ENCODE measurements at regions not wholly inside any gene's neighbourhood (a gene's known extent, or its start where the extent isn't known, plus 50 kb on each side); places are given as distances from the start of the nearest gene placed in this dataset.

DNA sequence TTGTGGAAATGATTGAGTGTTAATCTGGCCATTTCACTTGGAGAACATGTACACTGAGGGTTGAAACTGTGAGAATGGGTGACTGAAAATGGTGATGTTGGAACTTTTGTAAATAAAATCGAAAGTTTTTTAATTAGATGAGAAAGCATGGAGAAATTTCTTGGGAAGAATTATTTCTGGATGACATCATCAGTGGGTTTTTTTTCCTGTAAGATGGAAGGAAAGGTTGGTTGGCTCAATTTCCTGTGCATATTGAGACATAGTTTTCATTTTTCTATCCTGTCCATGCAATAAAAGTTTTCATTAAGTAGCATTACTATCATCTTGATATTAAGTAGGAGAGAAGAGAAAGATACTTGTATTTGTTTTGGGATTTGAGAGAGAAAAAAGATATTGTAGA lies 120.6 kb upstream of the HTR2A start:
- Histone ChIP-seq H3K27ac (ENCODE audit: low read depth, low read length) (no peak overlapping the region), H3F3A (ENCODE audit: insufficient read depth) (no peaks in the 10 kb centered on the region), H3K9ac (ENCODE audit: low read length) (no peak overlapping the region), H3K4me3 (ENCODE audit: insufficient read depth, low read length, poor library complexity, severe bottlenecking) (no peak overlapping the region), H2AFZ (ENCODE audit: low read depth, low read length, severe bottlenecking) (no peak overlapping the region), H3K4me2 (ENCODE audit: low read depth, low read length, poor library complexity, severe bottlenecking) (no peak overlapping the region), H4K20me1 (ENCODE audit: low read depth, low read length) (no peaks in the 10 kb centered on the region), H3K36me3 (ENCODE audit: low read length) (no peaks in the 10 kb centered on the region), H3K9me3 (ENCODE audit: insufficient read depth, low read length) (no peaks in the 10 kb centered on the region), H3K79me2 (ENCODE audit: insufficient read depth, low read length) (no peaks in the 10 kb centered on the region), H3K9me2 (replicated peaks; ENCODE audit: insufficient read depth, low read length) (no peaks in the 10 kb centered on the region), H3K27me3 (ENCODE audit: low read length) (no peaks in the 10 kb centered on the region)
- TF ChIP-seq CTCF (IDR thresholded peaks at IDR 0.05; ENCODE audit: insufficient read depth, low read length, poor library complexity, severe bottlenecking), result no peak
- TF ChIP-seq EZH2phosphoT487 (conservative IDR thresholded peaks at IDR 0.05; ENCODE audit: low read length), result no peak

DNA sequence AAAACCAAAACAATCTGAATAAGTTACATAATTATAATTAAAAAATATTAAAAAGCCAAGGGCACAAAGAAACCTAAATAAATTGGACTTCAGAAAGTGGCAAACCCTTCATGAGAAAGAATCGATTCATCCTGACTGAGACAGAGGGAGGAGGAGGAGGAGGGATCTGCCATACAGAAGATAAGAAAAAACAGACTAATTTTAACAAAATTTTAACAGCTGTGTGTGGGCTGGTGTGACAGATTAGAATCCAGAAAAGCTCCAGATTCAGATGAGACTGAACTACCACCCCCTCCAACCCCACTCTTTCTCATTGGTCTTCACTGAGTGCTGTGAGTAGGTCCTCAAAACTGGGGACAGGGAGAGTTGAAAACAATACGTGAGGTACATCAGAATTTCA lies 111.5 kb upstream of the HTR2A start:
- TF ChIP-seq EZH2phosphoT487 (conservative IDR thresholded peaks at IDR 0.05; ENCODE audit: low read length), result no peak
- no peak for TF ChIP-seq CTCF (IDR thresholded peaks at IDR 0.05; ENCODE audit: insufficient read depth, low read length, poor library complexity, severe bottlenecking)

DNA sequence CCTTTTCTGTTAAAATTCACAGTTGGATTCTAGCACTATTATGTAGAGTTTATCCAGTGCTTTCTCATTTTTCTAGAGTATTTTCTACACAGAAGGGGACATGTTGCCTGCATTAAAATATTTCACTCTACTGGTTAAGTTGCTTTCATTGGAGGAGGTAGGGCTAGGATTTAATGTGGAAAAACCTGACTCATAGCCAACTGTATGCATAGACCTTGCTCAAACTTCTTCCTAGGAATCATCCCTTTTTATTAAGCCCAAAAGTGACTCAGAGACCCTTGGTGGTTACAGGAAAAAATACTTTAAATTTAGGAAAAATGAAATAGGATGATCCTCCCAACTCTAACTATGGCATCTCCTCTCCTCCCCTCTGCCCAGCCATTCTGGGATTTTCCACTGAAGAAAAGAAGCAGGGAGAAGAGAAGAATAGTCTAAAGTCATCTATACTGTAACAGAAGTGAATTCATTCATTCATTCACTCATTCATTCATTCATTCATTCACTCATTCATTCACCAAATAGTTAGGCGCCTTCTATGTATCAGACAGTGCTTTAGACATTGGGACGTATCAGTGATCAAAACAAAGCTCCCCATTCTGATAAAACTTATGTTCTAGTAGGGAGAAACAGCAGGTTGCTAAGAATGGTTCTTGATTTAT lies 109.0 kb upstream of the HTR2A start:
- Histone ChIP-seq H3K9me2 (replicated peaks; ENCODE audit: insufficient read depth, low read length) (no peaks in the 10 kb centered on the region), H4K20me1 (ENCODE audit: low read depth, low read length) (no peaks in the 10 kb centered on the region), H3K36me3 (ENCODE audit: low read length) (no peaks in the 10 kb centered on the region; the same call in 1 of the 2 replicates), H3K27me3 (ENCODE audit: low read length) (no peaks in the 10 kb centered on the region), H3K4me2 (ENCODE audit: low read depth, low read length, poor library complexity, severe bottlenecking) (no peak overlapping the region), H3K79me2 (ENCODE audit: insufficient read depth, low read length) (no peaks in the 10 kb centered on the region), H3K27ac (ENCODE audit: low read depth, low read length) (no peak overlapping the region), H2AFZ (ENCODE audit: low read depth, low read length, severe bottlenecking) (no peak overlapping the region), H3K9ac (ENCODE audit: low read length) (no peak overlapping the region), H3K9me3 (ENCODE audit: insufficient read depth, low read length) (no peaks in the 10 kb centered on the region), H3K4me3 (ENCODE audit: insufficient read depth, low read length, poor library complexity, severe bottlenecking) (no peak overlapping the region), H3F3A (ENCODE audit: insufficient read depth) (no peaks in the 10 kb centered on the region)
- TF ChIP-seq EZH2phosphoT487 (conservative IDR thresholded peaks at IDR 0.05; ENCODE audit: low read length), result no peak
- TF ChIP-seq CTCF (IDR thresholded peaks at IDR 0.05; ENCODE audit: insufficient read depth, low read length, poor library complexity, severe bottlenecking), result no peak

More for the DNA sequence above, 111.5 kb upstream of the HTR2A start:
- no peak overlapping the region for H3K4me2 ChIP-seq (ENCODE audit: low read depth, low read length, poor library complexity, severe bottlenecking)
- H3K36me3 ChIP-seq (ENCODE audit: low read length), result no peaks in the 10 kb centered on the region; the same call in 1 of the 2 replicates
- no peak overlapping the region for H3K9ac ChIP-seq (ENCODE audit: low read length)
- no peaks in the 10 kb centered on the region for H3K9me2 ChIP-seq (replicated peaks; ENCODE audit: insufficient read depth, low read length)
- no peaks in the 10 kb centered on the region for H3K79me2 ChIP-seq (ENCODE audit: insufficient read depth, low read length)
- no peaks in the 10 kb centered on the region for H3K9me3 ChIP-seq (ENCODE audit: insufficient read depth, low read length)
- no peaks in the 10 kb centered on the region for H4K20me1 ChIP-seq (ENCODE audit: low read depth, low read length)
- H3K27me3 ChIP-seq (ENCODE audit: low read length), result no peaks in the 10 kb centered on the region
- no peaks in the 10 kb centered on the region for H3F3A ChIP-seq (ENCODE audit: insufficient read depth)
- no peak overlapping the region for H2AFZ ChIP-seq (ENCODE audit: low read depth, low read length, severe bottlenecking)
- H3K27ac ChIP-seq (ENCODE audit: low read depth, low read length), result no peak overlapping the region
- H3K4me3 ChIP-seq (ENCODE audit: insufficient read depth, low read length, poor library complexity, severe bottlenecking), result no peak overlapping the region
